Hematopoietic multipotent progenitor cell treated with erythropoietin and hydrocortisone succinate and interleukin-3 and kit ligand, for 15 days (in vitro differentiated cells): ENCODE measurements at regions not wholly inside any gene's neighbourhood (a gene's known extent, or its start where the extent isn't known, plus 50 kb on each side); places are given as distances from the start of the nearest gene placed in this dataset.

Experiments used
- DNase-seq: peaks from one replicate; pipeline ENCODE4 v3.0.0-alpha.2; 2015; ENCODE audit warnings: low spot score

GRCh38 chr1:36607263-36607651 lies 124.5 kb upstream of the CSF3R start:
- DNase-seq, result no peak

GRCh38 chr1:36606641-36607262 lies 124.0 kb upstream of the CSF3R start:
- DNase-seq, result no peak

- DNase-seq, result no peak
These were observed 123.4 kb upstream of the CSF3R start for GRCh38 chr1:36605942-36606640.

GRCh38 chr1:36603461-36603860 lies 120.7 kb upstream of the CSF3R start:
- no peak for DNase-seq

GRCh38 chr1:36602184-36602583 lies 119.5 kb upstream of the CSF3R start:
- DNase-seq, result no peak

GRCh38 chr1:36599828-36600227 lies 117.1 kb upstream of the CSF3R start:
- DNase-seq, result no peak

GRCh38 chr1:36597514-36597913 lies 114.8 kb upstream of the CSF3R start:
- DNase-seq, result no peak

GRCh38 chr1:36595921-36596320 lies 113.2 kb upstream of the CSF3R start:
- no peak for DNase-seq

GRCh38 chr1:36595349-36595748 lies 112.6 kb upstream of the CSF3R start:
- DNase-seq, result no peak

- DNase-seq, result no peak
These were observed 111.3 kb upstream of the CSF3R start for GRCh38 chr1:36594023-36594422.

GRCh38 chr1:36591278-36591677 lies 108.6 kb upstream of the CSF3R start:
- DNase-seq, result no peak

GRCh38 chr1:36590771-36591170 lies 108.1 kb upstream of the CSF3R start:
- DNase-seq, result no peak

- DNase-seq, result no peak
These were observed 107.6 kb upstream of the CSF3R start for GRCh38 chr1:36590264-36590663.

GRCh38 chr1:36588972-36589371 lies 106.3 kb upstream of the CSF3R start:
- DNase-seq, result no peak

- DNase-seq, result no peak
These were observed 103.1 kb upstream of the CSF3R start for GRCh38 chr1:36585569-36586548.

- no peak for DNase-seq
These were observed 102.3 kb upstream of the CSF3R start for GRCh38 chr1:36584874-36585453.

GRCh38 chr1:36583980-36584782 lies 101.5 kb upstream of the CSF3R start:
- no peak for DNase-seq

GRCh38 chr1:36583080-36583479 lies 100.4 kb upstream of the CSF3R start:
- no peak for DNase-seq

- no peak for DNase-seq
These were observed 99.5 kb upstream of the CSF3R start for GRCh38 chr1:36582066-36582755.

- DNase-seq, result no peak
These were observed 97.8 kb upstream of the CSF3R start for GRCh38 chr1:36580524-36580923.

GRCh38 chr1:36579039-36579438 lies 96.3 kb upstream of the CSF3R start:
- DNase-seq, result no peak
